ENCODE measurements at regions not wholly inside any gene's neighbourhood (a gene's known extent, or its start where the extent isn't known, plus 50 kb on each side); places are given as distances from the start of the nearest gene placed in this dataset.

- TF ChIP-seq CTCF (IDR thresholded peaks at IDR 0.05) (no peak), ZFX (IDR thresholded peaks at IDR 0.05; ENCODE audit: borderline replicate concordance) (no peak)
Measured at GRCh38 chr6:153437193-153437592, 306.1 kb upstream of the RGS17 start.
